OCI-M1 (cell line): ENCODE measurements at regions not wholly inside any gene's neighbourhood (a gene's known extent, or its start where the extent isn't known, plus 50 kb on each side); places are given as distances from the start of the nearest gene placed in this dataset.

Source experiments
- DNase-seq: peaks from one replicate; lab custom pipeline; 2025; lab: John Stamatoyannopoulos, UW

DNA sequence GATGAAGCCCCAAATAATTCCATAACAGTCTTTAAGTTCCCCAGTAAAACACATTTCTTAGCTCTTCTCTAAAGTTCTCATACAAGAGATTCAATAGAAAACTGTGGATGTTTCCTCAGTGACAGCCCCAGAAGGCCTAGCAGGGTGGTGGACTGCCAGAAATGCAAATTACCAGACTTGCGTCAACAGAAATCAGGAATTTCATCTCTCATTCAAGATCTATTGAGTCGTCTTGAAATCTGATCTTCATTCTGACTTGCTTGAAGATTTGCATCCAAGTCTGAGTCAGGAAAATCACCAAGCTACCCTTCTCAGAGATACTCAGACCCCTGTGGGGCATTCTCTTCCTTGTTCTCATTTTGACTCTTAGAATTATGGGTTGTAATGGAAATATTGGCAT lies 68.9 kb upstream of the NDP start:
- DNase-seq = no peak

DNA sequence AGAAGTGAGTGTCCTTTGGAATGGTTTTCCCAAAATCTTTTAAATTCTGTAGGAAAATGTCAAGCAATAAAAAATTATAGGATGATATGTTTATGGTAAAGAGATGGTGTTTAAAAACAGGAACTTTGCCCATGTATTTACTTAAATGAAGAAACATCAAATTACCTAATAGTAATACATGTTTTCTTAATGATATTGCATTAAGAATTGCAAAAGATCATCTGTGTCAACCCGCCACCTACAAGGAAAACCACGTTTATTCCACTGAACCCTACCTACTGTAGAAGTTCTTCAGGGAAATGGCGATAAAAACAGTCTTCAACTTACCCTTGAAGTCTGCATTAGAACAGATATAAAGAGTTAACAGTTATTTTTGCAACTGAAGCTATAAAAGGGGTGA lies 67.2 kb upstream of the NDP start:
- no peak for DNase-seq

DNA sequence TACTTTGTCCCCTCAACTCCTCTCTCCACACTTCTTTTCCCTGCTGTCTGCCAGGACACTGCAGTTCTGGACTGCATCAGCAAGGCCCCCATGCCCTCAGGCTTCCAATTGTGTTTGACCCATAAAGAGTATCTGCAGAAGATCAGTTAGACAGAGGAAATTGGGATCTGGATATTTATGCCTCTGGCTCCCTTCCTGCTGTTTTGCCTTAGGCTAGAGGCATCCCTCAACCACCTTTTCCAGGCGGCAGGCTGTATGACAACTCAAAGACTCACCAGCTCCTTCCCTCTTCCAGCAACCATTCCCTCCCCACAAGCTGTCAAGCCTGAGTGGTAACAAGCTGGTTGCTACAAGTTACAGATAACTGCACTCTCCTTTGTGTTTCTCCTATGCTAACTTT lies 66.4 kb upstream of the NDP start:
- DNase-seq = no peak

DNA sequence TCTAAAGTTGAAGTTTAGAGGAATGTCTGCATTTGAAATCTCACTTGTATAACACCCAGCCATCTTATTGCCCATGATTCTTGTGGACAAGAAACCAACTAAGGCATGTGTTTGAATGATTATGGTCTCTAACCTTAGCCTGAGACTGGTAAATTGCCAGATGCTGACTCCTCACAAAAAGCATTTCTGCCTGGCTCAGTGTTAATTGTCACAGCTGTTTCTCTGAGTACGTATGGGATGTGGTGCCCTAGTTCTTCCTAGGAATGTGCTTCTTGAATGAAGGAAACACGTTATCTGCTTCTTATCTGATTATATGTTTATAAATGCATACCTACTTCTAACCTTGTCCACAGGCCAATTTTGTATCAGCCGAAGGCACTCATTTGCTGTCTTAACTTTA lies 63.1 kb upstream of the NDP start:
- DNase-seq = no peak

DNA sequence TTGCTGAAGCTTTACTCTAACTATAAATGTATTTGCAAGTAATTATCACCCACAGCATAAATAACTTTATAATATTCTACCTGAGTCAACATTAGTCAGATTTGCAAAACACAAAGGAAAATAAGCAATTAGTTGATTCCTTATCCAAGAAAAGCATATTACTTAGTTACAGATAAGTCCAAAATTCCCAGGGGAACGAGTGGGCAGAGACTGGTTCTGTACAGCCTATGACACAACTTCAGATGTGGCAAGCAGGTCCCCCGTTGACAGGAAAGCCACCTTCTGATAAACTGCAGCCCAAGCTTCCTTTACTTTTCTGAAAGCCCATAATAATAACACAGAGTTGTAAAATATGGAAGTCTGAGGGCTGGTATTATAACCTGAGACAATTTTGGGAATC lies 62.4 kb upstream of the NDP start:
- no peak for DNase-seq

DNA sequence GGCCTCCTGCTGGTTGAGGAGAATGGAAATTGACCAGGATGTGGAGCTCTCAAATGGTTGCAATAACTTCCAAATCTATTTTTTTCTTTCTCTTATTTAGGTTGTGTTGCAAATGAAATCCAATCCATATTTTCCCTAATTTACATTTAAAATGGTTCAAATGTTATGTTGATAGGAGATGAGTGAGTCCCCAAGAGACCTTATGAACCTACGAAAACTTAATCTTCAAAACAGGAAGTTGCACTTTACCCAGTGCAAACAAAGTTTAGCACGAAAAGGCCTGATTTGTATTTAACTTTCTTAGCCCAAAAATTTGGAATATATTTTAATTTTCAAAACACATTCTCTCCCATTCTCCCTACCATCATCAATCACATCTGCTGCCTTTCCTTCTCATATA lies 59.3 kb upstream of the NDP start:
- DNase-seq = no peak

DNA sequence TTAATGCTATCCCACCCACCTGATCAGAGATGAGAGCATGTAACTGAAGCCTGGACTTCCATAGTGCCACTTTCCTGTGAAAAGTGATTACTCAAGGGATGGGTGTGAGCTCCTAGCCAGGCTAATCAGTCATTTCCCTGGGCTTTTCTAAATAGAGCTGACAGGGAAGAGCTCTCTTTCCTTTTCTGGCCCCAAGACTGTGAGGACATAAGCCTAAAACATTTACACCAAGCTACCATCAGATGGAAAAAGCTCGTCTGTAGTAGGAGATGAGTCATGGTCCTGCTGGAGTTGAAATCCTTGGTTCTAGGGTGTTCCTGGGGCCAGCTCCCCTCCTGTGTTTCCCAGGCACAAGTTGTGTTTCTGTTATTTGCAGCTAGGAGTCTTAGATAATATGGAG lies 52.4 kb upstream of the NDP start:
- no peak for DNase-seq
